ENCODE measurements at regions not wholly inside any gene's neighbourhood (a gene's known extent, or its start where the extent isn't known, plus 50 kb on each side); places are given as distances from the start of the nearest gene placed in this dataset.

DNA sequence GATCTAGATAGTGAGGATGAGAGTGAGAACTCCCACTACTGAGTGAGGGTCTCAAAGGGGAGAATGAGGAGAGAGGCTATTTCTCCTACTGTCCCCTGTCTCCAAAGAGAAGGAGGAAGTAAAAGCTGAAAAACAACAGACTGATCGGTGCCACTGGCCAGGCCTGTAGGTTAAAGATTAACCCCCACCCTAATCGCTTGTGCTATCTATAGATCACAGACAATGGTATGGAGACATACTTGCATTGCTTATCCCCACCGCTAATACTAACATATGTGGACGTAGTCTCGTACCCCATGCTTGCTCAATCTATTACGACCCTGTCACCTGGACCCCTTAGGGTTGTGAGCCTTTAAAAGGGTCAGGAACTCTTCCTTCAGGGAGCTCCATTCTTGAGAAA is 777.9 kb upstream of the TMEM132C start:
- no peaks in the 10 kb centered on the region for H3K36me3 ChIP-seq (ENCODE audit: insufficient read depth)
- Mint-ChIP-seq H3K9me3 (peaks cover 92% of the 10 kb centered on the region), H3K36me3 (ENCODE audit: low read depth) (peaks cover 13% of the 10 kb centered on the region; the same call in 2 of the 3 replicates), H3K27me3 (ENCODE audit: insufficient read depth, low read depth, poor library complexity) (peaks cover 6% of the 10 kb centered on the region), H3K4me3 (no peak overlapping the region), H3K27ac (no peak overlapping the region), H3K4me1 (no peaks in the 10 kb centered on the region)
- no peak overlapping the region for H3K4me3 ChIP-seq
- TF ChIP-seq, protein P1, sequence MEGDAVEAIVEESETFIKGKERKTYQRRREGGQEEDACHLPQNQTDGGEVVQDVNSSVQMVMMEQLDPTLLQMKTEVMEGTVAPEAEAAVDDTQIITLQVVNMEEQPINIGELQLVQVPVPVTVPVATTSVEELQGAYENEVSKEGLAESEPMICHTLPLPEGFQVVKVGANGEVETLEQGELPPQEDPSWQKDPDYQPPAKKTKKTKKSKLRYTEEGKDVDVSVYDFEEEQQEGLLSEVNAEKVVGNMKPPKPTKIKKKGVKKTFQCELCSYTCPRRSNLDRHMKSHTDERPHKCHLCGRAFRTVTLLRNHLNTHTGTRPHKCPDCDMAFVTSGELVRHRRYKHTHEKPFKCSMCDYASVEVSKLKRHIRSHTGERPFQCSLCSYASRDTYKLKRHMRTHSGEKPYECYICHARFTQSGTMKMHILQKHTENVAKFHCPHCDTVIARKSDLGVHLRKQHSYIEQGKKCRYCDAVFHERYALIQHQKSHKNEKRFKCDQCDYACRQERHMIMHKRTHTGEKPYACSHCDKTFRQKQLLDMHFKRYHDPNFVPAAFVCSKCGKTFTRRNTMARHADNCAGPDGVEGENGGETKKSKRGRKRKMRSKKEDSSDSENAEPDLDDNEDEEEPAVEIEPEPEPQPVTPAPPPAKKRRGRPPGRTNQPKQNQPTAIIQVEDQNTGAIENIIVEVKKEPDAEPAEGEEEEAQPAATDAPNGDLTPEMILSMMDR (conservative IDR thresholded peaks at IDR 0.05; ENCODE audit: low read depth in 2 of 2): no peak
- TF ChIP-seq, protein P2, sequence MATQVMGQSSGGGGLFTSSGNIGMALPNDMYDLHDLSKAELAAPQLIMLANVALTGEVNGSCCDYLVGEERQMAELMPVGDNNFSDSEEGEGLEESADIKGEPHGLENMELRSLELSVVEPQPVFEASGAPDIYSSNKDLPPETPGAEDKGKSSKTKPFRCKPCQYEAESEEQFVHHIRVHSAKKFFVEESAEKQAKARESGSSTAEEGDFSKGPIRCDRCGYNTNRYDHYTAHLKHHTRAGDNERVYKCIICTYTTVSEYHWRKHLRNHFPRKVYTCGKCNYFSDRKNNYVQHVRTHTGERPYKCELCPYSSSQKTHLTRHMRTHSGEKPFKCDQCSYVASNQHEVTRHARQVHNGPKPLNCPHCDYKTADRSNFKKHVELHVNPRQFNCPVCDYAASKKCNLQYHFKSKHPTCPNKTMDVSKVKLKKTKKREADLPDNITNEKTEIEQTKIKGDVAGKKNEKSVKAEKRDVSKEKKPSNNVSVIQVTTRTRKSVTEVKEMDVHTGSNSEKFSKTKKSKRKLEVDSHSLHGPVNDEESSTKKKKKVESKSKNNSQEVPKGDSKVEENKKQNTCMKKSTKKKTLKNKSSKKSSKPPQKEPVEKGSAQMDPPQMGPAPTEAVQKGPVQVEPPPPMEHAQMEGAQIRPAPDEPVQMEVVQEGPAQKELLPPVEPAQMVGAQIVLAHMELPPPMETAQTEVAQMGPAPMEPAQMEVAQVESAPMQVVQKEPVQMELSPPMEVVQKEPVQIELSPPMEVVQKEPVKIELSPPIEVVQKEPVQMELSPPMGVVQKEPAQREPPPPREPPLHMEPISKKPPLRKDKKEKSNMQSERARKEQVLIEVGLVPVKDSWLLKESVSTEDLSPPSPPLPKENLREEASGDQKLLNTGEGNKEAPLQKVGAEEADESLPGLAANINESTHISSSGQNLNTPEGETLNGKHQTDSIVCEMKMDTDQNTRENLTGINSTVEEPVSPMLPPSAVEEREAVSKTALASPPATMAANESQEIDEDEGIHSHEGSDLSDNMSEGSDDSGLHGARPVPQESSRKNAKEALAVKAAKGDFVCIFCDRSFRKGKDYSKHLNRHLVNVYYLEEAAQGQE (IDR thresholded peaks at IDR 0.05; ENCODE audit: unreplicated experiment): no peak
- no peak for TF ChIP-seq ZNF114 (CRISPR knock-in tag; IDR thresholded peaks at IDR 0.05)
- no peak for TF ChIP-seq NANOG (IDR thresholded peaks at IDR 0.05; ENCODE audit: borderline replicate concordance)
- TF ChIP-seq POLR2AphosphoS5 (IDR thresholded peaks at IDR 0.05; ENCODE audit: low read depth): no peak
- no peak for TF ChIP-seq CREB1 (CRISPR knock-in tag; IDR thresholded peaks at IDR 0.05; ENCODE audit: low read depth)
- TF ChIP-seq EZH2phosphoT487 (IDR thresholded peaks at IDR 0.05; ENCODE audit: unreplicated experiment): no peak
- TF ChIP-seq STAT1 (IDR thresholded peaks at IDR 0.05; ENCODE audit: unreplicated experiment): no peak
- no peak overlapping the region for H2AFZ ChIP-seq
- H3K9me2 ChIP-seq (ENCODE audit: insufficient read depth): no peaks in the 10 kb centered on the region
- H3F3A ChIP-seq (replicated peaks; ENCODE audit: low read depth): no peaks in the 10 kb centered on the region
- no peak overlapping the region for H3K4me2 ChIP-seq
- no peak overlapping the region for H3K27ac ChIP-seq (ENCODE audit: low read depth)
- H3K79me2 ChIP-seq (replicated peaks; ENCODE audit: insufficient read depth): no peaks in the 10 kb centered on the region
- H3K4me1 ChIP-seq (ENCODE audit: insufficient read depth): no peaks in the 10 kb centered on the region
- DNase-seq (ENCODE audit: low spot score) (no peak), ATAC-seq (no peak)
- H3K27me3 ChIP-seq (ENCODE audit: insufficient read depth): no peaks in the 10 kb centered on the region
- H4K20me1 ChIP-seq (replicated peaks; ENCODE audit: insufficient read depth): no peaks in the 10 kb centered on the region

DNA sequence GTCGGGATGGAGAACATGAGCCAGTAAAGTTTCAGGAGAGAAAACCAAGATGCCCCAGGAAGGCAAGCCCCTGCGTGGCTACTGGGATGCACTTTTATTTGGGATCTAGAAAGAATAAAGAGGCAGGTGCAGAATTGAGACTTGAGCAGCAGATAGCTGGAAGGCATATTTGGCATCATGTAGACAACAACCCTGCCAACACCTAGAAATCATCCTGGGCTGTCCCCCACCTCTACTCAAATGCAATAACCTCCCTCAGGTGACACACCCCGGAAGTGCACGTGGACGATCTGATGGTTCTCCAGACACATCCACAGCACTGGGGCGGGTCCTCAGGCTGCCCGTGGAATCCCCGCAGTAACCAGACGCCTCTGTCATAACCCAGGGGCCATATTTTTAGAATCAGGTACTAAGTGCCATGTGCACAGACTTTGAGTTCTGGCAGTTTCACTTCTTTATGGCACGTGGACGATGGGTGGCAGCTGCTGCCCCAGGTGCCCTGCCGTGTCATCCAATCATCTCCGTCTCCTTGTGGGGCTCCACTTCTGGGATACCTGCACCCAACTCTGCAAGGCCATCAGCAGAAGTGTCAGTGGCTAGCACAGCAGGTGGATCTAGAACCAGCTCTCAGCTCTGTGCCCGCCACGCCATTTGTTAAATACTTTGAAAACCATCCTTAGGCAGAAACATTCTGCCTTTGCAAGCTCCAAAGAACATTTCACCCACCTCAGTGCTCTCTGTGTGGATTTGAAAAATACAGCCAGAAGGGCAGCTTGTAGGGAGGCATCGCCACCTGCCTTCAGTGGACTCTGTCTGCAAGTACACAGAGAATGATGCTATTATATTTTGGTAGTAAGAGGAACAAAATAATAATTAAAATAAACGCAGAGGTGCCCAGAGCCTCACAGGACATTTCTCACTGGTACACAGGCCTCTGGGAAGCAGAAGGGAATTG is 771.7 kb upstream of the TMEM132C start:
- H3F3A ChIP-seq (replicated peaks; ENCODE audit: low read depth): no peaks in the 10 kb centered on the region
- no peak overlapping the region for H3K27ac ChIP-seq (ENCODE audit: low read depth)
- H3K4me1 Mint-ChIP-seq: no peaks in the 10 kb centered on the region
- no peaks in the 10 kb centered on the region; the same call in 1 of the 2 replicates for H3K36me3 ChIP-seq (ENCODE audit: insufficient read depth)
- no peak overlapping the region for H3K4me3 Mint-ChIP-seq
- no peak overlapping the region for H3K4me2 ChIP-seq
- H3K27me3 ChIP-seq (ENCODE audit: insufficient read depth): no peaks in the 10 kb centered on the region
- no peak overlapping the region for H2AFZ ChIP-seq
- no peaks in the 10 kb centered on the region for H3K79me2 ChIP-seq (replicated peaks; ENCODE audit: insufficient read depth)
- H4K20me1 ChIP-seq (replicated peaks; ENCODE audit: insufficient read depth): no peaks in the 10 kb centered on the region
- peaks cover 26% of the 10 kb centered on the region for H3K36me3 Mint-ChIP-seq (ENCODE audit: low read depth)
- no peak overlapping the region for H3K4me3 ChIP-seq
- DNase-seq (ENCODE audit: low spot score) (no peak), ATAC-seq (no peak)
- H3K27me3 Mint-ChIP-seq (ENCODE audit: insufficient read depth, low read depth, poor library complexity): peaks cover 6% of the 10 kb centered on the region
- peaks cover 98% of the 10 kb centered on the region for H3K9me3 Mint-ChIP-seq
- H3K27ac Mint-ChIP-seq: no peak overlapping the region
- H3K9me2 ChIP-seq (ENCODE audit: insufficient read depth): no peaks in the 10 kb centered on the region
- H3K4me1 ChIP-seq (ENCODE audit: insufficient read depth): no peaks in the 10 kb centered on the region
- TF ChIP-seq STAT1 (IDR thresholded peaks at IDR 0.05; ENCODE audit: unreplicated experiment) (no peak), POLR2AphosphoS5 (IDR thresholded peaks at IDR 0.05; ENCODE audit: low read depth) (no peak), ZNF114 (CRISPR knock-in tag; IDR thresholded peaks at IDR 0.05) (no peak), ZNF331 (CRISPR knock-in tag; IDR thresholded peaks at IDR 0.05; ENCODE audit: low read depth) (no peak), EZH2 (IDR thresholded peaks at IDR 0.05; ENCODE audit: low read depth, unreplicated experiment) (no peak)
